ENCODE measurements at regions not wholly inside any gene's neighbourhood (a gene's known extent, or its start where the extent isn't known, plus 50 kb on each side); places are given as distances from the start of the nearest gene placed in this dataset.

DNA sequence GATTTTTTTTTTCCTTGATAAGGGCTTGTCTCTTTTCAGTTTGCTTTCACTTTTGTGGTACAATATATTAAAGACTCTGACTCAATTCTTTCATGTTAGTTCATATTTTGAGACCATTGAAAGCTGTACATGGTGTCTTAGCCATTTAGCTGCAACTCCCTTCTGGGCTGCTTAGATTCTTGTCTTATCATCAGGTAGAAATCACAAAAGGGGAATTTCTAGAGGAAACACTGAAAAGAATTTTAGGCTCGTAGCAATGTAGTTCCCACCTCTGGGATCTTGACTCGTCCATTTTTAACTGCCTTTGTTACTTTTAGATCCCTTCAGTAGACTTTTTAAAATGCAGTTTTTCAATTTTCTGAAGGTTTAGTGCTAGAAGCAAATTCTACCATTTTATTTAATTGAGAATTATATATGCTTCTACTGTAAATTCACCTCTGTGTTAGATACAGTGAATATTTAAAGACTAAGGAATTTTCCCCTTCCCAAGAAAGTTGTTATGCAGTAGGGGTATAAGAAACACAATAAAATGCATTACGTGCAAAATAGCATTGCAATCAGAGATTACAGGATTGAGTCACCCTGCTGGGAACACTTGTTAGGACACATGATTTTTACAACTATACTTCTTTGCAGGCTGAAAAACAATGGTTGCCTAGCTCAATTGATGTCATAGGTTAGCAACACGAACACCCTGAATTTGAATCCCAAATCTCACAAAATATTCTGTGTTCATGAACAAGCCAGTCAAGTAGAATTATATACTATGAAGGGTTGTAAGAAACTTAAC is 772.7 kb downstream of the PDCD6IP start:
- Histone ChIP-seq H4K20me1 (ENCODE audit: control insufficient read depth, insufficient read depth, low read length, poor library complexity, severe bottlenecking) (no peaks in the 10 kb centered on the region), H3K79me2 (ENCODE audit: control insufficient read depth, insufficient read depth, low read length) (no peaks in the 10 kb centered on the region), H3K9ac (ENCODE audit: low read length) (no peak overlapping the region), H2AFZ (ENCODE audit: insufficient read depth, low read depth, low read length, poor library complexity, severe bottlenecking) (no peak overlapping the region), H3K9me3 (ENCODE audit: control extremely low read depth in 1 of 3, control insufficient read depth in 2 of 3, insufficient read depth in 1 of 3, low read length in 2 of 3) (peaks cover 0 to 1% (median 0%) of the 10 kb centered on the region in 3 donors), H3K27me3 (replicated peaks in 1 of 4; ENCODE audit: control extremely low read depth in 1 of 4, control insufficient read depth in 3 of 4, insufficient read depth in 4 of 4, low read length in 3 of 4) (no peaks in the 10 kb centered on the region), H3K4me2 (replicated peaks; ENCODE audit: low read depth, low read length, poor library complexity, severe bottlenecking) (no peak overlapping the region), H3K27ac (ENCODE audit: low read length in 2 of 2) (no peak overlapping the region), H3K36me3 (replicated peaks in 1 of 2; ENCODE audit: control extremely low read depth in 1 of 2, control insufficient read depth in 1 of 2, extremely low read depth in 1 of 2, insufficient read depth in 2 of 2, low read length in 1 of 2) (no peaks in the 10 kb centered on the region), H3K4me1 (ENCODE audit: control insufficient read depth in 2 of 2, insufficient read depth in 2 of 2, low read length in 2 of 2) (no peaks in the 10 kb centered on the region), H3K4me3 (ENCODE audit: control extremely low read depth in 1 of 5, extremely low read depth in 1 of 5, insufficient read depth in 1 of 5, low read depth in 2 of 5, low read length in 4 of 5) (no peak overlapping the region)
- H3K27ac Mint-ChIP-seq, result no peak overlapping the region
- H3K9me3 Mint-ChIP-seq (ENCODE audit: insufficient read depth), result no peaks in the 10 kb centered on the region
- no peak for ATAC-seq (ENCODE audit: low read depth)
- H3K27me3 Mint-ChIP-seq, result no peaks in the 10 kb centered on the region
- TF ChIP-seq, protein P1, sequence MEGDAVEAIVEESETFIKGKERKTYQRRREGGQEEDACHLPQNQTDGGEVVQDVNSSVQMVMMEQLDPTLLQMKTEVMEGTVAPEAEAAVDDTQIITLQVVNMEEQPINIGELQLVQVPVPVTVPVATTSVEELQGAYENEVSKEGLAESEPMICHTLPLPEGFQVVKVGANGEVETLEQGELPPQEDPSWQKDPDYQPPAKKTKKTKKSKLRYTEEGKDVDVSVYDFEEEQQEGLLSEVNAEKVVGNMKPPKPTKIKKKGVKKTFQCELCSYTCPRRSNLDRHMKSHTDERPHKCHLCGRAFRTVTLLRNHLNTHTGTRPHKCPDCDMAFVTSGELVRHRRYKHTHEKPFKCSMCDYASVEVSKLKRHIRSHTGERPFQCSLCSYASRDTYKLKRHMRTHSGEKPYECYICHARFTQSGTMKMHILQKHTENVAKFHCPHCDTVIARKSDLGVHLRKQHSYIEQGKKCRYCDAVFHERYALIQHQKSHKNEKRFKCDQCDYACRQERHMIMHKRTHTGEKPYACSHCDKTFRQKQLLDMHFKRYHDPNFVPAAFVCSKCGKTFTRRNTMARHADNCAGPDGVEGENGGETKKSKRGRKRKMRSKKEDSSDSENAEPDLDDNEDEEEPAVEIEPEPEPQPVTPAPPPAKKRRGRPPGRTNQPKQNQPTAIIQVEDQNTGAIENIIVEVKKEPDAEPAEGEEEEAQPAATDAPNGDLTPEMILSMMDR (IDR thresholded peaks at IDR 0.05), result no peak
- no peak for TF ChIP-seq EZH2 (IDR thresholded peaks at IDR 0.05; ENCODE audit: borderline replicate concordance, insufficient read depth, low read depth, low read length, poor library complexity, severe bottlenecking)
- ChIA-PET POLR2A (no interaction called here), CTCF (no interaction called here)
- H3K4me1 Mint-ChIP-seq, result no peaks in the 10 kb centered on the region
- no peak overlapping the region for H3K4me3 Mint-ChIP-seq
- no CpG with 5 or more reads among the region's 4 CpGs for WGBS (ENCODE audit: insufficient coverage)
- DNase-seq, result no peak
- intact Hi-C loops (cut with micrococcal nuclease), result no loop called here

- Histone ChIP-seq H3K79me2 (ENCODE audit: control insufficient read depth, insufficient read depth, low read length) (no peaks in the 10 kb centered on the region), H3K4me1 (ENCODE audit: control insufficient read depth in 2 of 2, insufficient read depth in 2 of 2, low read length in 2 of 2) (no peaks in the 10 kb centered on the region), H3K27me3 (replicated peaks in 1 of 4; ENCODE audit: control extremely low read depth in 1 of 4, control insufficient read depth in 3 of 4, insufficient read depth in 4 of 4, low read length in 3 of 4) (no peaks in the 10 kb centered on the region), H3K27ac (ENCODE audit: low read length in 2 of 2) (no peak overlapping the region), H3K4me3 (ENCODE audit: control extremely low read depth in 1 of 5, extremely low read depth in 1 of 5, insufficient read depth in 1 of 5, low read depth in 2 of 5, low read length in 4 of 5) (no peak overlapping the region), H3K4me2 (replicated peaks; ENCODE audit: low read depth, low read length, poor library complexity, severe bottlenecking) (no peak overlapping the region), H3K9me3 (ENCODE audit: control extremely low read depth in 1 of 3, control insufficient read depth in 2 of 3, insufficient read depth in 1 of 3, low read length in 2 of 3) (peaks cover 0 to 1% (median 0%) of the 10 kb centered on the region in 3 donors), H2AFZ (ENCODE audit: insufficient read depth, low read depth, low read length, poor library complexity, severe bottlenecking) (no peak overlapping the region), H3K9ac (ENCODE audit: low read length) (no peak overlapping the region), H3K36me3 (replicated peaks in 1 of 2; ENCODE audit: control extremely low read depth in 1 of 2, control insufficient read depth in 1 of 2, extremely low read depth in 1 of 2, insufficient read depth in 2 of 2, low read length in 1 of 2) (no peaks in the 10 kb centered on the region), H4K20me1 (ENCODE audit: control insufficient read depth, insufficient read depth, low read length, poor library complexity, severe bottlenecking) (no peaks in the 10 kb centered on the region)
- ChIA-PET POLR2A (no interaction called here), CTCF (no interaction called here)
- H3K4me3 Mint-ChIP-seq, result no peak overlapping the region
- H3K27me3 Mint-ChIP-seq, result no peaks in the 10 kb centered on the region
- TF ChIP-seq EZH2 (IDR thresholded peaks at IDR 0.05; ENCODE audit: borderline replicate concordance, insufficient read depth, low read depth, low read length, poor library complexity, severe bottlenecking), result no peak
- TF ChIP-seq, protein P1 (IDR thresholded peaks at IDR 0.05), result no peak
- H3K9me3 Mint-ChIP-seq (ENCODE audit: insufficient read depth), result no peaks in the 10 kb centered on the region
- DNase-seq (no peak), ATAC-seq (ENCODE audit: low read depth) (no peak)
- no peak overlapping the region for H3K27ac Mint-ChIP-seq
- intact Hi-C loops (cut with micrococcal nuclease), result no loop called here
- H3K4me1 Mint-ChIP-seq, result no peaks in the 10 kb centered on the region
- WGBS (ENCODE audit: insufficient coverage), result no CpG with 5 or more reads among the region's 1 CpG
These were observed 773.3 kb downstream of the PDCD6IP start for GRCh38 chr3:34571714-34572113.
